PC-3 (cell line): ENCODE measurements at regions not wholly inside any gene's neighbourhood (a gene's known extent, or its start where the extent isn't known, plus 50 kb on each side); places are given as distances from the start of the nearest gene placed in this dataset.

Source experiments
- ATAC-seq: fragments of 200-7000 bp; cut with Tn5 transposase; 2 replicates; pipeline ENCODE4 v1.9.1; 2020; ENCODE audit warnings: mild to moderate bottlenecking, moderate library complexity
- BruUV-seq: library from RNA; stranded (reverse); fragments of 400-500 nt; replicated peaks from 2 replicates; lab custom pipeline; 2021; lab: Mats Ljungman, UMichigan
- CTCF ChIA-PET: fragments of 300-600 bp; sonication (Branson Sonifier 250); formaldehyde crosslinking; loops from one replicate; lab custom pipeline; 2022; ENCODE audit warnings: antibody characterized with exemption; lab: Charles Lee
- POLR2A ChIA-PET: fragments of 300-600 bp; sonication (Branson Sonifier 250); formaldehyde crosslinking; loops from one replicate; lab custom pipeline; 2022; ENCODE audit warnings: antibody characterized with exemption; ENCODE audit not compliant: unreplicated experiment; lab: Charles Lee
- DNase-seq: peaks from one replicate; pipeline ENCODE4 v3.0.0-alpha.2; 2015
- H2AFZ ChIP-seq: fragments of 300-600 bp; sonication (generic); 2 replicates; pipeline ENCODE4 v1.6.0; 2016; ENCODE audit warnings: antibody characterized with exemption, low read length
- H3F3A ChIP-seq: fragments of 300-600 bp; sonication (generic); one replicate; pipeline ENCODE4 v1.6.0; 2017; ENCODE audit warnings: antibody characterized with exemption, low read length, control low read depth, mild to moderate bottlenecking; ENCODE audit not compliant: unreplicated experiment
- H3K27ac ChIP-seq: fragments of 300-600 bp; sonication (generic); 2 replicates; pipeline ENCODE4 v1.5.1; 2016; ENCODE audit warnings: mild to moderate bottlenecking, low read length
- H3K27me3 ChIP-seq: fragments of 300-600 bp; sonication (generic); 2 replicates; pipeline ENCODE4 v1.6.1; 2016; ENCODE audit warnings: low read length, mixed read lengths
- H3K36me3 ChIP-seq: fragments of 300-600 bp; sonication (generic); 2 replicates; pipeline ENCODE4 v1.6.1; 2016; ENCODE audit warnings: low read depth, mixed run types, low read length, mixed read lengths
- H3K4me1 ChIP-seq: fragments of 300-600 bp; sonication (generic); 2 replicates; pipeline ENCODE4 v1.5.1; 2016; ENCODE audit warnings: low read length; ENCODE audit not compliant: insufficient read depth
- H3K4me2 ChIP-seq: fragments of 300-600 bp; sonication (generic); 2 replicates; pipeline ENCODE4 v1.6.0; 2016; ENCODE audit warnings: low read length
- H3K4me3 ChIP-seq: fragments of 300-600 bp; sonication (generic); 2 replicates; pipeline ENCODE4 v1.5.1; 2016; ENCODE audit warnings: mild to moderate bottlenecking, low read length, mixed read lengths
- H3K79me2 ChIP-seq: fragments of 300-600 bp; sonication (generic); 2 replicates; pipeline ENCODE4 v1.6.1; 2017; ENCODE audit warnings: low read length, mixed read lengths
- H3K9ac ChIP-seq: fragments of 300-600 bp; sonication (generic); 2 replicates; pipeline ENCODE4 v1.6.0; 2016; ENCODE audit warnings: mild to moderate bottlenecking, low read length
- H3K9me2 ChIP-seq: fragments of 300-600 bp; sonication (generic); replicated peaks from 2 replicates; pipeline ENCODE4 v1.6.1; 2016; ENCODE audit warnings: mixed run types, low read length, mixed read lengths
- H3K9me3 ChIP-seq: fragments of 300-600 bp; sonication (generic); 2 replicates; pipeline ENCODE4 v1.6.1; 2016; ENCODE audit warnings: low read length, mixed read lengths
- H4K20me1 ChIP-seq: fragments of 300-600 bp; sonication (generic); 2 replicates; pipeline ENCODE4 v1.6.1; 2016; ENCODE audit warnings: low read length, mixed read lengths
- EZH2 ChIP-seq: fragments of 300-600 bp; sonication (generic); IDR thresholded peaks from one replicate; pipeline ENCODE4 v1.6.1; 2017; ENCODE audit warnings: antibody characterized with exemption, mild to moderate bottlenecking, low read length; ENCODE audit not compliant: unreplicated experiment
- EZH2phosphoT487 ChIP-seq: fragments of 300-600 bp; sonication (generic); IDR thresholded peaks from 2 replicates; pipeline ENCODE4 v1.6.1; 2018; ENCODE audit warnings: mild to moderate bottlenecking, antibody characterized with exemption, low read length, borderline replicate concordance
- intact Hi-C: fragments of 100-400 bp; cut with micrococcal nuclease; formaldehyde crosslinking; loops from 2 replicates; pipeline ENCODE4 v1.9.0; 2023
- TF ChIP-seq, protein P1 (sequence below): fragments of 300-600 bp; sonication (generic); conservative IDR thresholded peaks from 2 replicates; pipeline ENCODE4 v1.5.1; 2017; ENCODE audit warnings: antibody characterized with exemption, low read depth, mild to moderate bottlenecking, low read length

DNA sequence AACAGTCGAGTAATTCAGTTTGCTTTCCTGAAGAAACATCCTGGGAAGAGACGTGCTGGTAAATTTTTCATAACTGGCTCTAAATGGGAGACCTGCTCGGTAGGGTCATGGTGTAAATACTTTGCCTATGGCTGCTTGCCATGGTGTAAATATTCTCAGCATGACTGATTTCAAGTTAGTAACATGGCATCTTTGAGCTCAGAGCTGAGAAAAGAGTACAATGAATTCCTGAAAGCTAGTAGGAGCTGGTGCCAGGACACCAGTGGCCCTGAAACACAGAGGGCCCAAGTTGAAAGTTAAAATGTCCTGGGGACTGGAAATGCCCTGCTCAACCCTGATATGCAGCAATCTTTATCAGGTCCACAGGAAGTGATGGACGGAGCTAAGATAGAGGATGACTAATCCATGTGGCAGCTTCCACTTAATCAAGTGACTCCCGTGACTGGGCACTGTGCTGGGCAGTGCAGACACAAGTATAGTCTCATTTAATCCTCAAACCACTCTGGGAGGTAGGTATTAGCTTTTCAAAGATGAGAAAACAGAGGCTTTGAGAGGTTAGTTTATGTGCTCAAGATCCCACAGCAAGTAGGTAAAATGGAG, 130.1 kb upstream of the ADAMTS18 start:
- H3K4me3 ChIP-seq = no peak overlapping the region
- peaks cover 9% of the 10 kb centered on the region; the same call in 1 of the 2 replicates for H3K27me3 ChIP-seq
- no peaks in the 10 kb centered on the region for H3K36me3 ChIP-seq
- DNase-seq = no peak
- H3K9me2 ChIP-seq = no peaks in the 10 kb centered on the region
- no peaks in the 10 kb centered on the region for H3K79me2 ChIP-seq
- CTCF ChIA-PET = no interaction called here
- no peaks in the 10 kb centered on the region for H3K9me3 ChIP-seq
- H3K27ac ChIP-seq = no peak overlapping the region
- BruUV-seq = no TSS peak
- H3K4me1 ChIP-seq = no peaks in the 10 kb centered on the region
- H3F3A ChIP-seq = no peaks in the 10 kb centered on the region
- H3K9ac ChIP-seq = no peak overlapping the region
- POLR2A ChIA-PET = no interaction called here
- no peak overlapping the region for H2AFZ ChIP-seq
- ATAC-seq = no peak
- TF ChIP-seq, protein P1, sequence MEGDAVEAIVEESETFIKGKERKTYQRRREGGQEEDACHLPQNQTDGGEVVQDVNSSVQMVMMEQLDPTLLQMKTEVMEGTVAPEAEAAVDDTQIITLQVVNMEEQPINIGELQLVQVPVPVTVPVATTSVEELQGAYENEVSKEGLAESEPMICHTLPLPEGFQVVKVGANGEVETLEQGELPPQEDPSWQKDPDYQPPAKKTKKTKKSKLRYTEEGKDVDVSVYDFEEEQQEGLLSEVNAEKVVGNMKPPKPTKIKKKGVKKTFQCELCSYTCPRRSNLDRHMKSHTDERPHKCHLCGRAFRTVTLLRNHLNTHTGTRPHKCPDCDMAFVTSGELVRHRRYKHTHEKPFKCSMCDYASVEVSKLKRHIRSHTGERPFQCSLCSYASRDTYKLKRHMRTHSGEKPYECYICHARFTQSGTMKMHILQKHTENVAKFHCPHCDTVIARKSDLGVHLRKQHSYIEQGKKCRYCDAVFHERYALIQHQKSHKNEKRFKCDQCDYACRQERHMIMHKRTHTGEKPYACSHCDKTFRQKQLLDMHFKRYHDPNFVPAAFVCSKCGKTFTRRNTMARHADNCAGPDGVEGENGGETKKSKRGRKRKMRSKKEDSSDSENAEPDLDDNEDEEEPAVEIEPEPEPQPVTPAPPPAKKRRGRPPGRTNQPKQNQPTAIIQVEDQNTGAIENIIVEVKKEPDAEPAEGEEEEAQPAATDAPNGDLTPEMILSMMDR = no peak
- no peak for TF ChIP-seq EZH2
- TF ChIP-seq EZH2phosphoT487 = no peak
- no peak overlapping the region for H3K4me2 ChIP-seq
- no peaks in the 10 kb centered on the region for H4K20me1 ChIP-seq
- intact Hi-C loops = no loop called here

DNA sequence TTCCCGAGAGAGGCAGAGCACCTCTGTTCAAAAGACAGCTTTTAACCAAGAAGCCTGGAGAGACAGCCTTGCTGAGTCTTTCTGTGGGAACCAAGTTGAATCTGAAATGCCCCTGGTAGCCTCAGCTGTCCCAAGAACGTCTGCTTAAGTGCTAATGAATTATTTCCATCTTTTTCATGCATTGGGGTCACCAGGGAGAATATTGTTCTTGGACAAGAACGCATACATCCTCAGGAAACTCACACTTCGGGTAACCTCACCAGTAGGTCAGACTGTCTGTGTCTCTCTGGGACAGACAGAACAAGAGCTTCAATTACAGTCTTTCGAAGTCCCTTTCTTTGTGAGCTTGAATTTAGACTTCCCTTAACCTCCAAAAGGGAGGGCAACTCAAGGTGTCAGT, 134.6 kb upstream of the ADAMTS18 start:
- H3F3A ChIP-seq = no peaks in the 10 kb centered on the region
- H3K4me1 ChIP-seq = no peaks in the 10 kb centered on the region
- no peaks in the 10 kb centered on the region for H3K9me3 ChIP-seq
- TF ChIP-seq EZH2phosphoT487 = no peak
- ChIA-PET CTCF (no interaction called here), POLR2A (no interaction called here)
- DNase-seq (no peak), ATAC-seq (no peak)
- no peak overlapping the region for H3K9ac ChIP-seq
- H3K4me2 ChIP-seq = no peak overlapping the region
- H3K27ac ChIP-seq = no peak overlapping the region
- no peak overlapping the region for H3K4me3 ChIP-seq
- H3K9me2 ChIP-seq = no peaks in the 10 kb centered on the region
- intact Hi-C loops = no loop called here
- BruUV-seq = no TSS peak
- H3K79me2 ChIP-seq = no peaks in the 10 kb centered on the region
- peaks cover 20% of the 10 kb centered on the region for H3K27me3 ChIP-seq
- no peaks in the 10 kb centered on the region for H4K20me1 ChIP-seq
- no peak overlapping the region for H2AFZ ChIP-seq
- no peaks in the 10 kb centered on the region for H3K36me3 ChIP-seq

DNA sequence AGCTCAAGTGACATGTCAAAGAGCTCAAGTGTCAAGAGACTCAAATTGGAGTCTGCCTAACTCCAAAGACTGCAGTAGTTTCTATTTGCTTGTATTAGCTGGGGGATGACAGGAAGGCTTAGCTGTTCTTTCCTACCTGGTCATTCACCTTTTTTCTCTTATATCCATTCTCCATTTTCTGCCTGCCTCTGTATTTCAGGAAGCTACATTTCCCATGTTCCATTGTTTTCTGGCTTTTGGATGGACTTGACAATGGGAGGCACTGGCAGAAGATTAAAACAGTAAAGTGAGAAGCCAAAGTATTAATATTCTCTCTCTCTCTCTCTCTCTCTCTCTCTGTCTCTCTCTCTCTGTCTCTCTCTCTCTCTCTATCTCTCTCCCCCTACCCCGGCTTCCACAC, 135.7 kb upstream of the ADAMTS18 start:
- ATAC-seq = no peak
- no TSS peak for BruUV-seq
- CTCF ChIA-PET = no interaction called here
- intact Hi-C loops = no loop called here
- Histone ChIP-seq H3K27ac (no peak overlapping the region), H3K9ac (no peak overlapping the region), H2AFZ (no peak overlapping the region), H3F3A (no peaks in the 10 kb centered on the region), H3K9me3 (no peaks in the 10 kb centered on the region), H3K4me1 (no peaks in the 10 kb centered on the region), H4K20me1 (no peaks in the 10 kb centered on the region), H3K27me3 (peaks cover 20% of the 10 kb centered on the region), H3K9me2 (no peaks in the 10 kb centered on the region), H3K79me2 (no peaks in the 10 kb centered on the region), H3K4me2 (no peak overlapping the region), H3K4me3 (no peak overlapping the region), H3K36me3 (no peaks in the 10 kb centered on the region)
- DNase-seq = no peak
- POLR2A ChIA-PET = no interaction called here
- no peak for TF ChIP-seq EZH2
- TF ChIP-seq EZH2phosphoT487 = no peak
- TF ChIP-seq, protein P1 = no peak
